GM13977 (cell line): ENCODE measurements at regions not wholly inside any gene's neighbourhood (a gene's known extent, or its start where the extent isn't known, plus 50 kb on each side); places are given as distances from the start of the nearest gene placed in this dataset.

Experiments used
- DNase-seq: peaks from one replicate; pipeline ENCODE4 v3.0.0; 2012; ENCODE audit warnings: low spot score
- CTCF ChIP-seq: IDR thresholded peaks from 2 replicates; pipeline ENCODE4 v1.5.1; 2012; ENCODE audit warnings: mild to moderate bottlenecking, control low read depth; ENCODE audit not compliant: insufficient read depth; ENCODE audit errors: extremely low read depth, missing control alignments
- in situ Hi-C: fragments of 300-500 bp; cut with MboI; formaldehyde crosslinking; loops from one replicate; pipeline ENCODE4 v1.12.0; 2022; ENCODE audit warnings: low sequenced_read_pairs, low pct_unique_long_range_greater_than_20kb, mixed read lengths, inconsistent platforms; ENCODE audit not compliant: unreplicated experiment

DNA sequence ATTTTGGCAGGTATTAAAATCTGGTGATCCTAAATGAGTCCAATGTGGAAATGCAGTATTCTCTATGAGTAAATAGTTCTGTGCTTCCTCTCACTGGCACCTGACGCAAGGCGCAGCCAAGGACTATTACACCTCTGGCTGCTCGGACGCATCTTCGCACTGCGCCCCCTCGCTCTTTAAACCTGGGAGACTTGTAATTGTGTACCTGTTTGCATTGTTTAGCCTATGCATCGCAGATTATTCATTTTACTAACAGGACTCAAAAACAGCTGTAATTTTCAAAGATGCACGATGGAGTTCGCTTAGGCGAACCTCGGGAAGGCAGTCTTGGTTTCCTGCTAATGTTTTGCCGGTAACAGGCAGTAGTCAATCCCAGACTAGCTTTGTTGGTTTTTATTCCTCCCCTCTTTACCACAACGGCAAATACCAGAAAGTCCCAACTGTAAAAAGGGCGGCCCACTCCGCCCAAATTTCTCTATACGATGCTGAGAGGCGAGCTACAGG, 113.2 kb downstream of the KCNRG start:
- in situ Hi-C loops, result no loop called here
- peak; percentile 52 for DNase-seq

DNA sequence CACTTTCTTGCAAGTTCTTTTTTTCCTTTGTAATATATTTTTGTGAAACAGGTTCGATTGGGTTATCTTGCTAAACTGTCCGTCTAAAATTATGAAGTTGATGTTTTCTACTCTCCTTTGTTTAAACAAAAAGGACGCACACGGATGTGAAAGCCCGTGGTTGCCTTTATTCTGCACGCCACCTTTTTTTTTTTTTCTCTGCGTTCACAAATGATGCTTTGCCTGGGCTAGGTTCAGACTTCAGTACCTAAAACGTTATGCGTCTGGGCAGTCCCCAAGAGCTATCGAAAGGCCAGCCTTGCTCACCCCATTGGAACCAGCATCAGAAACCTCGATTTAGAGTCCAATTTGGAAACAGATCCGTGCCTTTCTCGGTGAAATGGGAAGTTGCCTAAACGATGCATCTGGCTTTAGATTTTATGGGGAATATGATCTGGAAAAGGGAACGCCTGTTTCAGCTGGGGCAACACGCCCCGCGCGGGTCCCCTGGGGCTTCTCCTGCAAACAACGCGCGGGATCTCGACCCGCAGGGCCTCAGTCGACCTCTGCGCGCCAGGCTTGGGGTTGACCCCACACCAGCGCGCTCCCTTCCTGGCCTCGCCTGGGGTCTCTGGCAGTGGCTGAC, 113.9 kb downstream of the KCNRG start:
- peak; percentile 67 for DNase-seq
- in situ Hi-C loops, result no loop called here
- no peak for TF ChIP-seq CTCF

More for the DNA sequence above, 113.2 kb downstream of the KCNRG start:
- no peak for TF ChIP-seq CTCF

GRCh38 chr13:50129706-50130122, 114.5 kb downstream of the KCNRG start:
- in situ Hi-C loops, result no loop called here
- TF ChIP-seq CTCF, result no peak
- no peak for DNase-seq

- in situ Hi-C loops, result no loop called here
- TF ChIP-seq CTCF, result no peak
- peak; percentile 46 for DNase-seq
These were observed 115.1 kb downstream of the KCNRG start for GRCh38 chr13:50130123-50130946.

DNA sequence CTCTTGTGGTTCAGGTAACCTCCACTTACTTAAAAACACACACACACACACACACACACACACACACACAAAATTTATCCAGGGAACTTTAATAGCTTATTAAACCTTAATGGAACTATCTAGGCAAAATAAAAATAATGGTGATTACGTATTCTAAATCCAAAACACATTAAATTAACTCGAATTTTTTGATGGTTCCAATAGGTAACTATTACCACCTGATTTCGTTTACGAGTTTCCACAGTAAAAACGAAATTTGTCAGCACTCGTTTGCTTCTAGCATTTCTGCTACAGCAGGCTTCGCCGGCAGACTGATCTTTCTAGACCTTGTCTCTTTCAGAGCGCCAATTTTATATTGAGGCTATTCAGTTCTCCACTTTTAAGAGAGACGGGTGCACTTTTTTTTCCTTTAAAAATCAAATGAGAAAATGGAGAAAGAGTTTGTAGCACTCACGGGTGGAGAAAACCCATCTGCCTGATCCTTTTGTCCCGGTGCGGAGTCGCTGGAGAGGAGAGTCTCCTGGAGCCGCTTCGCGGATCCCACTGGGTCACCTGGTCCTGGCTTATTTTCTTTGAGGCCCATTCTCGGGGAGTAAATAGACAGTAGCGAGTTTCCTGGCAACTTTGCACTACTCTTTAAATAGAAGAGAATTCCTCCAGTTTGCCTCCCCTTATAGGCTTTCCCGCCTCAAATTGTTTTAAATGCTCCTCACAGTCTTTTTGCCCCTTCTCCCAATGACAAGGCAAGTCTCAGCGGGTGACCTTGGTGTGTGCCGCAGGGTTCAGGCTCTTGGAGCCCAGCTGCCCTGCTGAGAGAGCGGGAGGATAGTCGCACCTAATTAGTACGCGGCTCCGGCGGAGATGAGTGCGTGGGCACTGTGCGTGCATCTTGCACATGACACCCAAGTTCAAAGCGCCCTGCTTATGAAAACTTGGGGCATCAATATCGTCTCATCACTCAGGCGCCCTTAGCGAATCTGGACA, 117.0 kb downstream of the KCNRG start:
- in situ Hi-C loops, result no loop called here
- no peak for TF ChIP-seq CTCF
- DNase-seq, result no peak

DNA sequence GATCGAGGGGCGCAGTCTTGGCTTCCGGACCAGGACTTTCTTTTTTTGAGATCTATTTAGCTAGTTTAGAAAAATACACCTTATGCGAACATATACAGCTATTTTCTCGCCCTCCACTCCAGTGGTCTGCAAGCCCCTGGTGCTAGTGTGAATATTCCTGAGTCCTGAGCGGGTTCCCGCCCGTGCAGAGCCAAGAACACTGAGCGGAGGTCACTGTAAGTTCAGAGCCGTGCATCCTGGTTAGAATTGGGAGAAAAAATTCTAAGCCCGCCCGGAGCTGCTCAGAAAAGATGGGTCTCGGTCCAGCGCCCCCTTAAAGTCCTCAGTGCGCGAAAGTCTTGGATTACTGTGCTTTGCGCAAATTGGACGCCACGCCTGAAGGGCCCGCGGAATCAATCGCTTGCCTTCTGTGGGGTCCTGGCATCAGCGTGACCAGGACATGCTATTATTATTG, 117.7 kb downstream of the KCNRG start:
- in situ Hi-C loops, result no loop called here
- DNase-seq, result no peak
- no peak for TF ChIP-seq CTCF
